CD14-positive monocyte (primary cell): ENCODE measurements at regions not wholly inside any gene's neighbourhood (a gene's known extent, or its start where the extent isn't known, plus 50 kb on each side); places are given as distances from the start of the nearest gene placed in this dataset.

Experiments used
- DNase-seq, 3 donors: peaks; one replicate each; pipeline ENCODE4 v3.0.0-alpha.2; 2011 to 2022
- H2AFZ ChIP-seq: 2 replicates; pipeline ENCODE4 v1.6.0; 2012; ENCODE audit warnings: mild to moderate bottlenecking, low read depth, low read length, inconsistent platforms; ENCODE audit not compliant: insufficient read depth, poor library complexity, severe bottlenecking
- H3K27ac ChIP-seq, 2 donors: 1 replicate in 1 of 2; 2 replicates in 1 of 2; pipeline ENCODE4 v1.5.1; 2012 to 2013; ENCODE audit warnings: low read length in 2 of 2, control low read depth in 1 of 2, inconsistent platforms in 1 of 2, low read depth in 1 of 2, mild to moderate bottlenecking in 1 of 2
- H3K27me3 ChIP-seq, 2 donors: one replicate each; pipeline versions ENCODE4 v1.6.0 to v1.6.1; 2011 to 2013; ENCODE audit warnings: low read length in 2 of 2; ENCODE audit not compliant: control insufficient read depth in 2 of 2, insufficient read depth in 2 of 2
- H3K36me3 ChIP-seq, 2 donors: replicated peaks in 1 of 2; 1 replicate in 1 of 2; 2 replicates in 1 of 2; pipeline versions ENCODE4 v1.5.1 to v1.6.1; 2012 to 2013; ENCODE audit warnings: low read length in 2 of 2, control low read depth in 1 of 2, inconsistent platforms in 1 of 2, mild to moderate bottlenecking in 1 of 2; ENCODE audit not compliant: insufficient read depth in 2 of 2, control insufficient read depth in 1 of 2
- H3K4me1 ChIP-seq, 2 donors: 1 replicate in 1 of 2; 2 replicates in 1 of 2; pipeline versions ENCODE4 v1.5.1 to v1.6.1; 2012 to 2013; ENCODE audit warnings: low read length in 2 of 2, control low read depth in 1 of 2, inconsistent platforms in 1 of 2, mild to moderate bottlenecking in 1 of 2, moderate library complexity in 1 of 2; ENCODE audit not compliant: insufficient read depth in 2 of 2, control insufficient read depth in 1 of 2
- H3K4me2 ChIP-seq: replicated peaks from 2 replicates; pipeline ENCODE3; 2012; ENCODE audit warnings: low read length, moderate library complexity, mild to moderate bottlenecking; ENCODE audit not compliant: poor library complexity, severe bottlenecking; ENCODE audit errors: extremely low read depth
- H3K4me3 ChIP-seq, 3 experiments: fragments of 200-600 bp in 1 of 3; sonication (generic) in 1 of 3; replicated peaks in 1 of 3; 1 replicate in 2 of 3; 2 replicates in 1 of 3; pipeline ENCODE4 v1.5.1; 2011 to 2013; ENCODE audit warnings: low read length in 3 of 3, mild to moderate bottlenecking in 3 of 3, control low read depth in 2 of 3, low read depth in 2 of 3, inconsistent platforms in 1 of 3, moderate library complexity in 1 of 3
- H3K79me2 ChIP-seq: 2 replicates; pipeline ENCODE4 v1.6.0; 2012; ENCODE audit warnings: mild to moderate bottlenecking, control low read depth, inconsistent platforms, low read length, moderate library complexity; ENCODE audit not compliant: insufficient read depth
- H3K9ac ChIP-seq: 2 replicates; pipeline ENCODE4 v1.6.0; 2017; ENCODE audit warnings: low read length, mild to moderate bottlenecking; ENCODE audit not compliant: insufficient read depth, poor library complexity, severe bottlenecking
- H3K9me3 ChIP-seq, 2 donors: replicated peaks in 1 of 2; 1 replicate in 1 of 2; 2 replicates in 1 of 2; pipeline versions ENCODE4 v1.5.1 to v1.6.1; 2012 to 2013; ENCODE audit warnings: low read length in 2 of 2, control low read depth in 1 of 2; ENCODE audit not compliant: control insufficient read depth in 1 of 2, insufficient read depth in 1 of 2
- H4K20me1 ChIP-seq: 2 replicates; pipeline ENCODE4 v1.6.0; 2012; ENCODE audit warnings: mild to moderate bottlenecking, low read length, control low read depth, moderate library complexity; ENCODE audit not compliant: insufficient read depth
- H3K27ac Mint-ChIP-seq, 7 donors: one replicate each; pipeline ENCODE4 v1.8.0; 2020; ENCODE audit warnings: mild to moderate bottlenecking in 7 of 7, mixed read lengths in 7 of 7, moderate library complexity in 6 of 7, inconsistent platforms in 2 of 7
- H3K27me3 Mint-ChIP-seq, 3 donors: one replicate each; pipeline ENCODE4 v1.8.0; 2021 to 2022; ENCODE audit warnings: low read depth in 3 of 3, mild to moderate bottlenecking in 3 of 3, mixed read lengths in 3 of 3, moderate library complexity in 3 of 3, inconsistent platforms in 1 of 3
- H3K36me3 Mint-ChIP-seq, 2 donors: one replicate each; pipeline ENCODE4 v1.8.0; 2020; ENCODE audit warnings: mixed read lengths in 2 of 2, inconsistent platforms in 1 of 2, mild to moderate bottlenecking in 1 of 2
- H3K4me1 Mint-ChIP-seq: one replicate; pipeline ENCODE4 v1.8.0; 2020; ENCODE audit warnings: mild to moderate bottlenecking, mixed read lengths
- H3K4me3 Mint-ChIP-seq, 2 donors: one replicate each; pipeline ENCODE4 v1.8.0; 2020; ENCODE audit warnings: mild to moderate bottlenecking in 2 of 2, mixed read lengths in 2 of 2, moderate library complexity in 1 of 2
- H3K9me3 Mint-ChIP-seq, 7 donors: one replicate each; pipeline ENCODE4 v1.8.0; 2020 to 2022; ENCODE audit warnings: mixed read lengths in 7 of 7, mild to moderate bottlenecking in 6 of 7, moderate library complexity in 6 of 7, inconsistent platforms in 2 of 7
- WGBS: methylation state at CpG from one replicate; pipeline ENCODE4 v1.1.5; 2013; ENCODE audit warnings: missing lambda C conversion rate; ENCODE audit not compliant: insufficient coverage; 5-methylcytosine and 5-hydroxymethylcytosine counted together
- intact Hi-C, 2 donors: fragments of 100-400 bp; cut with micrococcal nuclease; formaldehyde crosslinking; loops; one replicate each; pipeline versions ENCODE4 v1.15.0 to v1.15.1; 2023
- TF ChIP-seq, protein P1 (sequence below): fragments of 200-600 bp; IDR thresholded peaks from one replicate; pipeline ENCODE4 v1.8.0; 2022; ENCODE audit warnings: antibody characterized with exemption, mild to moderate bottlenecking

GRCh38 chr15:96415513-96416217, 85.2 kb downstream of the NR2F2 start:
- no peaks in the 10 kb centered on the region for H3K4me1 ChIP-seq
- Mint-ChIP-seq H3K4me3 (peak overlapping the region in 1 of 2 donors; percentile 69), H3K27me3 (peaks cover 91 to 95% (median 93%) of the 10 kb centered on the region in 3 donors), H3K36me3 (no peaks in the 10 kb centered on the region), H3K4me1 (no peaks in the 10 kb centered on the region), H3K27ac (no peak overlapping the region), H3K9me3 (peaks cover 0 to 17% (median 9%) of the 10 kb centered on the region in 7 donors)
- intact Hi-C loops, result no loop called here
- no peak for DNase-seq
- peaks cover 88 to 99% of the 10 kb centered on the region in 2 donors for H3K27me3 ChIP-seq
- TF ChIP-seq, protein P1, sequence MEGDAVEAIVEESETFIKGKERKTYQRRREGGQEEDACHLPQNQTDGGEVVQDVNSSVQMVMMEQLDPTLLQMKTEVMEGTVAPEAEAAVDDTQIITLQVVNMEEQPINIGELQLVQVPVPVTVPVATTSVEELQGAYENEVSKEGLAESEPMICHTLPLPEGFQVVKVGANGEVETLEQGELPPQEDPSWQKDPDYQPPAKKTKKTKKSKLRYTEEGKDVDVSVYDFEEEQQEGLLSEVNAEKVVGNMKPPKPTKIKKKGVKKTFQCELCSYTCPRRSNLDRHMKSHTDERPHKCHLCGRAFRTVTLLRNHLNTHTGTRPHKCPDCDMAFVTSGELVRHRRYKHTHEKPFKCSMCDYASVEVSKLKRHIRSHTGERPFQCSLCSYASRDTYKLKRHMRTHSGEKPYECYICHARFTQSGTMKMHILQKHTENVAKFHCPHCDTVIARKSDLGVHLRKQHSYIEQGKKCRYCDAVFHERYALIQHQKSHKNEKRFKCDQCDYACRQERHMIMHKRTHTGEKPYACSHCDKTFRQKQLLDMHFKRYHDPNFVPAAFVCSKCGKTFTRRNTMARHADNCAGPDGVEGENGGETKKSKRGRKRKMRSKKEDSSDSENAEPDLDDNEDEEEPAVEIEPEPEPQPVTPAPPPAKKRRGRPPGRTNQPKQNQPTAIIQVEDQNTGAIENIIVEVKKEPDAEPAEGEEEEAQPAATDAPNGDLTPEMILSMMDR, result no peak
- no peak overlapping the region for H3K27ac ChIP-seq
- no peaks in the 10 kb centered on the region for H3K79me2 ChIP-seq
- H3K4me3 ChIP-seq, result no peak overlapping the region
- no peak overlapping the region for H3K4me2 ChIP-seq
- H2AFZ ChIP-seq, result no peak overlapping the region
- peaks cover 0 to 36% of the 10 kb centered on the region in 2 donors for H3K9me3 ChIP-seq
- no peaks in the 10 kb centered on the region for H3K36me3 ChIP-seq
- H4K20me1 ChIP-seq, result no peaks in the 10 kb centered on the region
- WGBS, result 2% methylated on average over 12 of the region's 21 CpGs
- no peak overlapping the region for H3K9ac ChIP-seq

DNA sequence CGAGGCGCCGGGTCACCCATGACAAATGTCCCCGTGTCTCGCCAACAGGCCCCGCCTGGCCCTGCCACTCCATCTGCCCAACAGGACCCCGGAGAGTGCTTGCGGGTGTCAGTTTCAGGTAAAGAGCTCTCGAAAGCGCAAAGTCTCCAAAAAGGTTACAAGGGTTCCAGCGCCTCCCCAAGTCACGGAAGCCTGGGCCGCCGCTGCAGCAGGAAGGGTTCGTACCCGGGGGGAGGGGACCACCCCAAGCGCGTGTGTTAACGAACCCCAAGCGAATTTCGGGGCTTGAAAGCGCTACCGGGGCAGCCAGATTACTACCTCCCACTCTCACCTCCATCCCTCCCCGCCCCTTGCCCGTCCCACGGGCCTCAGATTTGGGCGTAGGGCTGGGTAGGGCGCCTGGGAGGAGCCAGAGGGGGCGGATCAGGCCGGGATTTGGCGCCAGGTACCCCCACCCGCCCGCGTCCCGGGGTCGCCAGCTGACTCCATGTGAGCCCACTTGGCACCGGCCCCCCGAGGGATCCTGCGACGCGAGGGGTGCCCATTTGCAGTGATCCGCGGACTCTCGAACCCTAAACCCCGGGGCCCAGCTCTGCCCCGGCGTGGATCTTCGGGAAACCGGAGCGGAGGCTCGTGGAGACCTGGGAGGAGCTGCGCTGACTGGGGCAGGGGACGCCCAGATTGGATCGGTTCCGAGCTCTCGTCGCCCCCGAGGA, 85.9 kb downstream of the NR2F2 start:
- 4% methylated on average over 55 of the region's 58 CpGs for WGBS

More for the DNA sequence above, 85.9 kb downstream of the NR2F2 start:
- Histone ChIP-seq H3K9ac (no peak overlapping the region), H3K4me1 (no peaks in the 10 kb centered on the region), H4K20me1 (no peaks in the 10 kb centered on the region), H3K36me3 (no peaks in the 10 kb centered on the region), H2AFZ (no peak overlapping the region), H3K27me3 (peaks cover 84 to 99% of the 10 kb centered on the region in 2 donors), H3K9me3 (peaks cover 0 to 35% of the 10 kb centered on the region in 2 donors), H3K4me2 (no peak overlapping the region), H3K4me3 (no peak overlapping the region), H3K79me2 (no peaks in the 10 kb centered on the region), H3K27ac (no peak overlapping the region)
- Mint-ChIP-seq H3K4me1 (no peaks in the 10 kb centered on the region), H3K4me3 (peak overlapping the region in 1 of 2 donors; percentile 69), H3K27ac (no peak overlapping the region), H3K27me3 (peaks cover 89 to 94% (median 91%) of the 10 kb centered on the region in 3 donors), H3K9me3 (peaks cover 0 to 17% (median 7%) of the 10 kb centered on the region in 7 donors), H3K36me3 (no peaks in the 10 kb centered on the region)
- intact Hi-C loops, result no loop called here
- DNase-seq, result no peak
- TF ChIP-seq, protein P1, result no peak
